Hindlimb muscle (tissue), 1 donor: ENCODE measurements at regions not wholly inside any gene's neighbourhood (a gene's known extent, or its start where the extent isn't known, plus 50 kb on each side); places are given as distances from the start of the nearest gene placed in this dataset.

ENCODE experiments used
- DNase-seq: peaks from one replicate; pipeline ENCODE4 v3.0.0-alpha.2; 2013

DNA sequence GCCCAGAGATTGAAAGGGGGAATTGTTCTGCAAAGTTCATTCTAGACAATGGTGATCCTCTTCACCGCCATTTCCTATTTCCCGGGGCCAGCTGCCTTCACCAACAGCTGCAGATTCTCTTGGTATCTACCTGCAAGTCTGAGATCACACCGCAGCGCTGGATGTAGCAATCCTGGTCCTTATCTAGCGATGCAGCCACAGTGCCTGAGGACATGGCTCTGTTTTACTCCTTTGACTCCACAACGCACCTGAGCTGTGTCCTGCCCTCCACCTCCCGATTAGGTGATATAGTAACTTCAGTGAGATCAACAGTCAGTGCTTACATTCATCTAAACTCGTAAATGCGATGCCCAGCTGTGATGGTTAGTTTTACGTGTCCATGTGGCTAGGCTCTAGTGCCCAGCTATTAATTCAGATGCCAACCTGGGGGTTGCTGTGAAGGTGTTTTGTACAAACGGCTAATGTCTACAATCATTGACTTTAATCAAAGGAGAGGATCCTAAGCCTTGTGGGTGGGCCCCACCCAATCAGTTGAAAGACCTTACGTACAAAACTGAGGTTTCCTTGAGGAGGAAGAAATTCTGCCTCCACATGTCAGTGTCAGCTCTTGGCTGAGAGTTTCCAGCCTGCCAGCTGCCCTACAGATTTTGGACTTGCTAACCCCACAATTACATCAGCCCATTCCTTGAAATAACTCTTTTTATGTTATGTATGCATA, 189.8 kb downstream of the SH3BP4 start:
- DNase-seq = no peak

DNA sequence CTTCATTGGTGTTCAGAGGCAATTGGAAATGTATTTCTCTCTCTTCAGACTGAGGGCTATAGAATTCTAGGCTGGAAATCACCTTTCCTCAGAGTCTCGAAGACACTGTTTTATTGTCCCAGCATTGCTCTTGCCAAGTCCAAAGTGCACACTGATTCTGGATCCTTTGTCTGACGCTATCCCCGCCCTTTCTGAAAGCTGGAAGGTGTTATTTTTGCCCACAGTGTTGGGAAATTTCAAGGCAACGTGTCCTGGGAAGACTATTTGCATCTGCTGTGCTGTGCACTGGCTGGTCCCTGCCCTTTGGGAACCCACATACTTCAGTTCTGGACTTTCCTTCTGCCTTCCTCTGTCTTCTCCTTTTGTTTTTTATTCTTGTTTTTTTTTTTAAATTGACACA, 190.8 kb downstream of the SH3BP4 start:
- DNase-seq = no peak

DNA sequence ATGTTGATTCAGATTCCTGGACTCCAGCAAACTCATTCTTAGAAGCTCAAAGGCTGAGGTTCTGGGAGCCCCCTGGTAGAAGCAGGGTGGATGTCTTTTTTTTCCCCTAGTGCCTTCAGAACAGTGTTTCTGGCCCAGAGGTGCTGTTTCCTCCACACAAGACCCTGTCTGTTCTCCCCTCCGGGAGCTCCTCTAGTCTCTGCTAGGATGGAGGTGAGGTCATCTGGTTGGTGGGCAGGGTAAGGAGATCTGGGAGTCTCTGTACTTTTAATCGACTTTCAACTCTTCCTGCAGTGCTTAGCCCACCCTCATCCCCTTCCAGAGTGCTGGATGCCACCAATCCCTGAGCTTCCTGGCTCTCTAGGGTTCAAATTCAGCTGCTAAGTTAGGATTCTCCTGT, 192.0 kb downstream of the SH3BP4 start:
- no peak for DNase-seq

DNA sequence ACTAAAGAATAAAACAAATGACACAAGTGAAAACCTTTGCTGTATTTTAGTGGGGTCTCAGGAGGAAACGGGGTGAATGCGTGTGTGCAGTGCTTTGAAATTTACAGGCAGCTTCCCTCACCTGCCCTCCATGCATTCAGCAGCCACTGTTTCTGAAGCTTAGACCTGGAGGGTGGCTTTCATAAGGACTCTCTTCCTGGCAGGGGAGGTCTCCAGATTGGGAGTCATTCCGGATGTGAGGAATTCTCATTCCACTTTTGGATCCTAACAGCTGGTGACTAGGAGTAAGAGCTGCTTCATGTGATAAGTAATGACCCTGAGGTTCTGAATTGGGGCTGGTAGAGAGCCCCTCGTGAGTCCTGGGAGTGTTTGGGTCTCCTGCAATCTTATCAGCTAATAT, 192.5 kb downstream of the SH3BP4 start:
- no peak for DNase-seq

DNA sequence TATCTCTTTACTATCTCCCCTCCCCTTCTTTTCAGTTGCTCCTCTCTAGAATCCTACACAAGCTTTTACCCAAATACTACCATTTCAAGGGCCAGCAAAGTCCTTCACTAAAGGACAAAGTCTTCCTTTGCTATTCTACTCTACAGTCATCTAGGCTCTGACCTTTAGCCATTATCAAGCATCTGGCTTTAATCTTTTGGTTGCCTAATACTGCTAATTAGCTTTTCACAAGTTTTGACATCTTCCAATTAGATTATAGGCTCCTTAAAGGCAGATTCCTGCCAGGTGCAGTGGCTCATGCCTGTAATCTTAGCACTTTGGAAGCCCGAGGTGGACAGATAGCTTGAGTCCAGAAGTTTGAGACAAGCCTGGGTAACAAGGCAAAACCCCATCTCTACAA, 194.4 kb downstream of the SH3BP4 start:
- DNase-seq = no peak

DNA sequence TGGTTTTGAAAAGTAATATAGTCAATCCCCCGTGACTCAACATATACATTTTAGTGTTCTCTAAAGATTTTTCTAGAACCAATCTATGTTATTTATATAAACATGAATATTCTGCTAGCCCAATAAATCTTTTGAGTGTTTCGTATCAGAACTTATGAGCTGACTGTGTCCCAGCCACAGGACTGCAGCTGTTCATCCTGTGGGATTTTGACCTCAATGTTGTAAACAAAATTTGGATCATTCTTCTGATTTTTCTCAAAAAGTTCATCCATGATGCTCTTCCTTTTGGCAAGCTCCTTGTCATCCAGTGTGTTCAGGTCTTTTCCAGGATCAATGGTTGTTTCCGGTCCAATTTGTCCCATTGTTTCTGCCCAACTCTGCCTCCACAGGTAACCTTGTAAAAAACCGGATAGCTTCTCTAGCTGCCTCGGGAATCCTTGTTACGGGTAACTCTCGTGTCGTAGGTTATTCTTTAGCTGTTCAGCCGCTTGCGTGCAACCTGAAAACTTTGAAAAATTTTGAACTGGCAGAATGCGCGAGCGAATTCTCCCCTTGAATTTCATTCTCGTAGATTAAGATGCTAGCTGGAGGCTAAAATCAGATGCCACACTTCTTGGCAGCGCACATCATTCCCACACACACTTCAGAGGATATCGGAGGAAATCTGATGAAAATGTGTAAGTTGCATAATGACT, 195.2 kb downstream of the SH3BP4 start:
- DNase-seq = no peak

DNA sequence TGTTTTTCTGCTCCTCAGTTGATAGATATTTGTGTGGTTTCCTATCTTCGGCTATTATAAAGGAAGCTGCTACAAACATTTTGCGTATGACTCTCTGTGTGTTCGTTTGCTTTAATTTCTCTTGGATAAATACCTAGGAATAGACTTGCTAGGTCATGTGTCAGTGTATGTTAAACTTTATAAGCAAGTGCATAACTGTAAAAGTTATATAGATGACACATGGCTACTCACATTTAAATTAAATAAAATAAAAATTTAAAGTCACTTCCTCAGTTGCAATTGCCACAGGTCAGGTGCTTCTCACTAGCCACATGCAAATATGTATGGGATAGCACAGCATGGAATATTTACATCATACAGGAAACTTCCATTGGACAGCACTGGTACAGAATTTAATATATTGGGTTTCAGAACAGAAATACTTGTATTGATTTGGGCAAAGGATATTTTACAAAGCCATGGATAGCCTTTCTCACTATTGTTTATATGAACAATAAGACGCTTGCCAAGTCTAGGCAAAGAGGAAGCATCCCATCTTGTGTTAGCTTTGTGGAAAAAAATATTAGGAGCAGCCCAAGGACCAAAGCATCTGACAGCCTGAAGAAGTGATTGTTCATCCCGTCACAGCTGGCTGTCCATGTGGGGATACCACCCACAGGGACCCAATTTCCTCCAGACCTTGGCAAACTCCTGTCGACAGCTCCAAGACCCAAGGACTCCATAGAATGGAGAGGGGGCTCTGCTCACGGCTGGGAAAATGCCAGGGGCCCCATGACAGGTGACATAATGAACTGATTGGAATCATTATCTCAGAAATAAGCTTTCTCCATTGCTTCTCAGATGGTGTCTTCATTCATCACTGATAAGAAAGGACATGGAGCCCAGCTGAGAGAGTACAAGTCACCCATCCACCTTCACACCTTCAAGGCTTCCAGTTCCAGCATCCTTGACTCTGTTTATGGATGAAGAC, 196.7 kb downstream of the SH3BP4 start:
- no peak for DNase-seq

DNA sequence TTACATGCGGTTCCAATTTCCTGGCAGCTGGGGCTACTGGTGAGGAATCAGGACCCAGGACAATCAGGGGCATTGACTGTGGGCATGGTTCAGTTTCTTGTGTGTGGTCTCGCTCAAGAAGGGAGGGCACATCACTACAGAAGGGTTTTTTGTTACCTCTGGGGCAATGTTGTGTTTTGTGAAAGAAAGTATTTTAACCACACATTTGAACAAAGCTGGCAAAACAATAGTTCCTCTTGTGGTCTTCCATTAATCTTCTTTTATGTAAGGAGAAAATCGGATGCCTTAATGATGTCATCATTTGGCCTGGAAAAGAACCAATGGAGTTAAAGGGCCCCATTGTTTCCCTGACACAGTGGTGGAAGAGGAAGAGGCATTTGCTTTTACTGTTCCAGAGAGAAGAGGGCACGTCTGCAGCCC, 197.4 kb downstream of the SH3BP4 start:
- DNase-seq = no peak

DNA sequence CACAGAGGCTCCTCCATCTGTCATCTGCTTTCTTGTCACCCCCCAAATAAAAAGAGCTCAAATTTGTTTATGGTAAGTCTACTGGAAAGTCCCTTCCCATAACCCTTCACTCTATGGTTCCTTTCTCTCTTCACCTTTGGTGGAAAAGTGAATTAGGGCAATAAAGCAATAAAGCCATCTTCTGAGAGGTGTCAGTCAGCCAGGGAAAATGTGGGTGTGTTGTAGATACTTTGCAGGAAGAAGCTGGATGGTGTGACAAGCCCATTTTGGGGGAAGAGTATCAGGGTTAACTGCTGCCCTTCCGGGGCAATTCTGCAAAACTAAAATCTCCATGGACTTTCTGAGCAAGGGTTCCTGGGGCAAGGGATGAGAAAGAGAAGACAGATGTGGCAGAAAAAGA, 197.9 kb downstream of the SH3BP4 start:
- DNase-seq = no peak

DNA sequence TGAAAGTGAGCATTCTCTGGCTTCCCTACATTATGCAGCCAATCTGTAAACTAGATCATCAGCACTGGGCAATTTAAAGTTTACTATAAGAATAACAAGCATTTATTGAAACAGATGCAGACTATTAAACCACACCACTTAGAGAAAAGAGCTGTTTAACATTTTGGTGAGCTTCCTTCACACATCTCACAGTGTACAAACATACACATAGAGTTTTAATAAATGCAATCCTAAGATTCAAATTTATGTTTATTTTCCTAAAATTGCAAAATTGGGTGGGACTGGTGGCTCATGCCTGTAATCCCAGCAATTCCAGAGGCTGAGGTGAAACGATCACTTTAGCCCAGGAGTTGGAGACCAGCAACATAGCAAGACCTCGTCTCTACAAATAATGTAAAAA, 199.3 kb downstream of the SH3BP4 start:
- no peak for DNase-seq

DNA sequence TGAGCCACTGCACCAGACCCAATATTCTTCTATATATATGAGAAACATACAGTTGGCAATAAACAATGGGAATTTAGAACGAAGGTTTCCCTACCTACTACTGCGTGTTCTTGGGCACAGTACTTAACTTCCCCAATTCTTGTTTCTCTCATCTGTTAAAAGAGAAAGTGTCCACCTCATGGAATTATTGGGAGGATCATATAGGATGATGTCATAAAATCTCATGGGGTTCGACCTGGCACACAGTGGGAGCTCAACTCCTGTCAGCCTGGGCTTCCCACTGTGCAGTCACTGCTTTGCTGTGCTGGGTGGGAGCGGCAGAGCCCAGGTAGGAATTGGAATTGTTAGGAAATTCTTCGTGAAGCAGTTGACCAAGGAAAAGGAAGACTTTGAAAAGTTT, 203.3 kb downstream of the SH3BP4 start:
- DNase-seq = no peak

DNA sequence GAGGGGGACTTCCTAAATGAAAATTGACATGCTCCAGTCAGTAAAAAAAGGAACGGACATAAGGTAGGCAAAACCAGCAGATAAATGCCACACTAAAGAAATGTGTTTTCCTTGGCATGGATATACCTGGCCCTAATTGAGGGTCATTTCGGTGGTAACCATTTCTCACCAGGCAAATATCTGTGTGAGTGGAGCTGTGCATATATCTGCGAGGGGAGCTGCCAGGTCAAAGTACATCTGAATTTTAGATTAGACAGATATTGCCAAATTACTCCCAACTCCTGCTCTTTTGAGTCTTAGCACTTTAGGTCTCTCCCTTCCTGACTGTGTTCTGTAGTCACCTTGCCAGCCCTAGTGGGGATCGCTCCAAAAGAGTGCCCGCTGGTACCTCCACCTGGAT, 204.2 kb downstream of the SH3BP4 start:
- no peak for DNase-seq

DNA sequence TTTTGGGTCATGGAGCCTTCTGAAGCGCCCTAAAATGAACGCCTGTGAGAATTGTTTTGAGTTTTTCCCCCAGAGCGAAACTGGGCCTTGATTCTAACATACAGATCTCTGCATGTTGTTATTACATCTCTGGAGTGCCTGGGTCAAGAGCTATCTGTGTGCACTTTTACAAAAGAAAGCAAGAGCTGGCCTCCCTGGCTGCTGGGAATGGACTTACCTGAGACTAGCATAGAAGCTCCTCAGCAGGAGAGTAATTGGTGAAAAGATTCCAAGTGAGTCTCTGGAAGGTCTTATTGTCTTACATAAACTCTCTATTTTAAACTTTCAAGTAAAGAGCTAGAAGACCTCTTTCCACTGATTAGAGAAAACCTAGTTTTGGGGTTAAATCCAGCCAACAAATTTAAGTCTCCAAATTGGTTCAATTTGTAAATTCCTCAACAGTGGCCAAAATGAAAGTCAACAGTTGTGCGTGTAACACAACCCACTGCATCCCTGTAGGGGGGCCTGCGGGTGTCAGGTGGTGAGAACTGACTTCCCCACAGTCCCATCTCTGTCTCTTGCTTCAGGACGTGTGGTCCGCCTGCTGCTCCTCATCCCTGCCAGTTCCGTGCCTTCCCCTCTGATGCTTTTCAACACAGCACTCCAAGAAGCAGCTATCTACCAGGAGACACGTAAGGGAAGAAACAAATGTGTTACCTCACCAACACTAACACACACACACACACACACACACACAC, 206.1 kb downstream of the SH3BP4 start:
- no peak for DNase-seq

DNA sequence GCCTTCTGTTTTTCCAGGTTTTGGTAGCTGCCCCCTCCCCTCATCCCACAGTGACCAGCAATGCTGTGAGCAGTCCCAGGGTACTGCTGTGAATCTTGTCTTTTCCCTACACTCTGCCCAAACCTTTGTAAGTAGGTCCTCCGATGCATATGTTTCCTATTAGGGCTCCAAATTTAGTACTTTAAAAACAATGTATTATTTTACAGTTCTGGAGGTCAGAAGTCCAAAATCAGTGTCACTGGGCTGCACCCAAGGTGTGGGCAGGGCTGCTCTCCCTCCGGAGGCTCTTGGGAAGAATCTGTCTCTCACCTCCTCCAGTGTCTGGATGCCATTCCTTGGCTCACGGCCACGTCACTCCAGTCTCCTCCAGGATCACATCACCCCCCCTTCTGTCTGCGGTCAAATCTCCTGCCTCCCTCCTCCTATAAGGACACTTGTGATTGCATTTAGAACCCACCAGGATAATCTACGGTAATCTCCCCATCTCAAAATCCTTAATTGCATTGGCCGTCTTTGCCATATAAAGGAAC, 208.5 kb downstream of the SH3BP4 start:
- no peak for DNase-seq

DNA sequence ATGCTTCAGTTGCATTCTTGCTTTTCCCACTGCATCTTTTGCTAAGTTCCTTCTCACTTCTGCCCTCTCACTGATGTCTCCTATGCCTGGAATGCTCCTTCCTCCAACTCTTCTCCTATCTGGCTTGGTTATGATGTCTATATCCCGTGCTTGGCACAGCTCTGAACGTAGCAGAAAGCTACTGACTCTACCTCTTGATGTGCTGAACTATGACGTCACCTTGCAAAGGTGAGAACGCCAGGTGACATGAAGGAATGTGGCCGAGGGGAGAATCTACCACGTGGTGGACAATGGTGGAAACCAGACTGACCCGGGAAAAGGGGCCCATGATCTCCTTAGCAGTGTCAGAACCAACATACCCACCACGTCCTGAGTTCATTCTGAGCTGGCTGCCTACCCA, 209.7 kb downstream of the SH3BP4 start:
- no peak for DNase-seq

DNA sequence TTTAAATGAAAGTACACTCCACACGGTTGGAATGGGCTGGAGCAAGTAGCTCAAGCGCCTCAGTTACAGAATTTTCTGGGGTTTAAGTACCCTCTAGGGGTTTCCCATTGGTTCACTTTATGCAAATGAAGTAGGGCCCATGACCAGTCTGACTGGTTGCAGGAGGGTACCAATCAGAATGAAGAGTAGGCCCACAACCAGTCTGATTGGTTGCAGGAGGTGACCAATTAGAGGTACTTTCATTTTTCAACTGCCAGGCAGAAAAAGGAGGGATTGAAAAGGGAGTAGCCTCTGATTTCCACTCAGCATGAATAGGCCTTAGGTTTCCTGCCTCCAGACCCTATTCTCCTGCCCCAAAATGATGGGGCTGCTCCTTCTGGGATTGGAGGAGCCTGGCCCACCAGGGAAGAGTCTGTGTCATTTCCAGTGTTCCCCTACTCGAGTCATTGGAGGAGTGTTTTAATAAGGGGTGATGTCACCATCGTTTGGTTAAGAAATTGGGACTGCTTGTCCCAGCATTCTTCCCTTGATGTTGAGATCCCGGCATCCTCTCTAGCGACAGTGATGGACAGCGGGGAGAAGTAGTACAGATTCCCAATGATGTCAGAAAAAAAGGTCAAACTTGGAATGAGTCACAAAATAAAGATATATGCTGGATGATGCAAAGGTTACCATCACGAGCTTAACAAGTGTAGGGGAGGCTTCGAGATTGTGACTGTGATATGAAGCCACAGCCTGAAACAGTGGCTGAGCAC, 210.4 kb downstream of the SH3BP4 start:
- DNase-seq = no peak

DNA sequence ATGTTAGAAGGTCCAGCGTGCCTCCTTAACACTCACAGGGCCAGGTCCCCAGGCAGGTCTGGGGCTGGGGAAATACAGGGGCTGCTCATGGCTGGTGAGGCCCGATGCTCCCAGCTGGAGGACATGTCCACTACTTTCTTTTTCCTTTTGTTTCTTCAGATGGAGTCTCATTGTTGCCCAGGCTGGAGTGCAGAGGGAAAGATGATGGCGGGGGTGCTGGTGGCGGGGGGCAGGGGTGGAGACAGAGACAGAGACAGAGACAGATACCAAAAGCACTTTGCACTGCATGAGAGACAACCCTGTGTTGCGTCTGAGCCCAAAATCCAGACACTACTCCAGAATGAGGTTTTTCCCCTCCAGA, 211.0 kb downstream of the SH3BP4 start:
- DNase-seq = no peak

DNA sequence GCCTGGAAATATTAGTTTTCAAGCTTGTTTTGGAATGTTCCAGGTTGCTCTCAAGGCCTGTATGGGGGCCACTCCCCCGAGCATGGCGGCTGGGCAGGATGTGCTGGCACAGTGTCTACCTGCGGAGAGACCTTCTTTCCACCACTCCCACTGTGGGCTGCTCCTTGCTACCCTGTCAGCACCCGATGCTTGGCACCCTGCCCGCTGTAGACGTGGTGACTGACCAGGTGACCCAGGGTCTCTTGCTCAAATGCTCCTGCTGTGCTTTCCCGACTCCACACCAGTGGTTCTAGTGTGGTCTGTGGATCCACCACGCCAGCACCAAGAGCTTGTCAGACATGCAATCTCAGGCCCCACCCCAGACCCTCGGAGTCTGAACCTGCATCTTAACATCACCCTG, 213.3 kb downstream of the SH3BP4 start:
- DNase-seq = no peak

DNA sequence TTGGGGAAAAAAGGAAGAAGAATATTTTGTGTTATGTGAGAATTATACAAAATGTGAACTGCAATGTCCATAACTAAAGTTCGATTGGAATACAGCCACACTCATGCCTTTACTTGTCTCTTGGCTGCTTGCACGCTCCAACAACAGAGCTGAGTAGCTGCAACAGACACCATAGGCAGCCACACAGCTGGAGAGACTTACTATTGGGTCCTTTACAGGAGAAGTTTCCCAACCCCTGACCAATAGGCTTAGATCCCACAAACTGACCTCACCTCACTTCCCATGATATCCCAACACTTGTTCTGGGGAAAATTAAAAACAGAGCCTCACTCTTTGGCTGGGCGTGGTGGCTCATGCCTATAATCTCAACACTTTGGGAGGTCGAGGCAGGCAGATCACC, 213.8 kb downstream of the SH3BP4 start:
- DNase-seq = peak; percentile 15

DNA sequence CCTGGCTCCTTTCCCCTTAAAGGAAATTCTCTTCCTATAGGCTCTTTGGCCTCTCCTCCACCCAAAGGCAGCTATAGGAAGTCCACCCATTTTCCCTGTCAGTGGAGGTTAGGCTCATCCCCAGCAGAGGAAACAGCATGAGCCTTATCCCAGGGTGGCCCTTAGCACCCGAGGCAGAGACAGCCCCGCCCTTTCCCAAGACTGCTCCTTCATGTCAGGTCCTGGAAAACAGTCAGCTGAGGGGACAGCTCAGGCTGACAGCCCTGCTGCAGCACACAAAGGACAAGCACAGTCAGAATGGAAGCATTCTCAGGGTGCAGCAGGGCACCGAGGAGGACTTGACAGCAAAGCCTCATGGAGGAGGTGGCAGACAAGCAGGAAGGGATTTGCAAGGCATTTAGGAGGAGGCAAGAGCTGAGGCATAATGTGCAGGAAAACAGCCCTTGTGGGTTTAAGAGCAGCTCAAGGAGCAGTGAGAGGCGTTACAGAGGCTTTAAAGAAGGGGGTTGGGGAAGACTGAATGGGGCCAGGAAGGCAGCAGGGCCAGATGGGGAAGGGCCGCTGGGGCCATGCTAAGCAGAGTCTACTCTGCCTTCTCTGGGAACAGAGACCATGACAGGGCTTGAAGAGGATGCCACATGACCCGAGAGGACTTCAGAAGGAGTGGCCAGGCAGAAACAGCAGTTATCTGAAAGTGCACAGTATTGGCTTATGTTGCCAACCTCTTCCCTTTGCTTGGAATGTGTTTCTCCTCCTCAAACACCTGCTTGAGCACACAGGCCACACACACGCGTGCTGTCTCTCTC, 216.6 kb downstream of the SH3BP4 start:
- DNase-seq = no peak

DNA sequence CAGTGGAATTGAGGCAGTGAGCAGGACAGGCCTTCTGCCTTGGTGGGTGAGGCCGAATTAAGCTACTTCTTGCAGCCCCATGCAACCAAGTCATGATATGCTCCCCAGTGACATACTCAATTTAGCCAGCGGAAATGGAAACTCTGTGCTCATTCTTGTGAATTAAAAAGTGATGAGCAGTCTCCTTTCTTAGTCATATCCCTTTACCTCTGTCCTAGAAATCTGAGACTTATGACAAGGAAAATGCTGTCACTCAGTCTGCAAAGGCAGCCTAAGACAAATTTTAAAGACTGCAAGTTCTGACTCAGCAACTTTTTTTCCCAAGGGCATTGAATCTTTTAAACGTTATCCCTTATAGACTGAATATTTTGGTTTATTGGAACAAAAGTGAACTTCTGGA, 218.2 kb downstream of the SH3BP4 start:
- peak; percentile 28 for DNase-seq
